Gastroesophageal sphincter (tissue), 4 donors: ENCODE measurements at regions not wholly inside any gene's neighbourhood (a gene's known extent, or its start where the extent isn't known, plus 50 kb on each side); places are given as distances from the start of the nearest gene placed in this dataset.

Source experiments
- ATAC-seq: fragments of 150-250 bp; one replicate; pipeline ENCODE4 v1.9.1; 2016; ENCODE audit warnings: mild to moderate bottlenecking, moderate library complexity
- H3K27ac ChIP-seq, 4 donors: fragments of 200-600 bp; sonication (generic) in 3 of 4; 1 replicate in 3 of 4; 2 replicates in 1 of 4; pipeline ENCODE4 v1.5.1; 2016 to 2019
- H3K27me3 ChIP-seq: fragments of 200-600 bp; sonication (generic); one replicate; pipeline ENCODE4 v1.5.1; 2019
- H3K36me3 ChIP-seq, 2 donors: fragments of 200-600 bp; sonication (generic); one replicate each; pipeline ENCODE4 v1.5.1; 2019; ENCODE audit warnings: control low read depth in 1 of 2
- H3K4me1 ChIP-seq, 3 donors: fragments of 200-600 bp; sonication (generic); 1 replicate in 2 of 3; 2 replicates in 1 of 3; pipeline ENCODE4 v1.5.1; 2016 to 2019; ENCODE audit warnings: control low read depth in 2 of 3
- H3K4me3 ChIP-seq, 2 donors: fragments of 200-600 bp; sonication (generic); one replicate each; pipeline ENCODE4 v1.5.1; 2019; ENCODE audit warnings: mild to moderate bottlenecking in 1 of 2, moderate library complexity in 1 of 2
- H3K9me3 ChIP-seq, 3 donors: fragments of 200-600 bp; sonication (generic); one replicate each; pipeline ENCODE4 v1.5.1; 2017 to 2019; ENCODE audit warnings: control low read depth in 2 of 3
- EP300 ChIP-seq: sonication (generic); formaldehyde crosslinking; IDR thresholded peaks from one replicate; pipeline ENCODE4 v1.6.1; 2017; ENCODE audit warnings: antibody characterized with exemption, mild to moderate bottlenecking
- POLR2A ChIP-seq, 2 donors: fragments of 450-650 bp; IDR thresholded peaks; one replicate each; pipeline ENCODE4 v1.6.1; 2017; ENCODE audit warnings: antibody characterized with exemption in 2 of 2, mild to moderate bottlenecking in 2 of 2, moderate library complexity in 1 of 2
- POLR2AphosphoS5 ChIP-seq: sonication (generic); formaldehyde crosslinking; IDR thresholded peaks from one replicate; pipeline ENCODE4 v1.6.1; 2017; ENCODE audit warnings: antibody characterized with exemption
- WGBS, 2 donors: methylation state at CpG; one replicate each; pipeline ENCODE4 v1.1.5; 2018; ENCODE audit warnings: low coverage in 1 of 2; 5-methylcytosine and 5-hydroxymethylcytosine counted together
- TF ChIP-seq, protein P1 (sequence below), 4 experiments: fragments of 200-600 bp in 2 of 4; fragments of 450-650 bp in 2 of 4; sonication (generic) in 1 of 4; IDR thresholded peaks; one replicate each; pipeline ENCODE4 v1.5.1; 2017 to 2019; ENCODE audit warnings: antibody characterized with exemption in 4 of 4, mild to moderate bottlenecking in 2 of 4, moderate library complexity in 2 of 4

DNA sequence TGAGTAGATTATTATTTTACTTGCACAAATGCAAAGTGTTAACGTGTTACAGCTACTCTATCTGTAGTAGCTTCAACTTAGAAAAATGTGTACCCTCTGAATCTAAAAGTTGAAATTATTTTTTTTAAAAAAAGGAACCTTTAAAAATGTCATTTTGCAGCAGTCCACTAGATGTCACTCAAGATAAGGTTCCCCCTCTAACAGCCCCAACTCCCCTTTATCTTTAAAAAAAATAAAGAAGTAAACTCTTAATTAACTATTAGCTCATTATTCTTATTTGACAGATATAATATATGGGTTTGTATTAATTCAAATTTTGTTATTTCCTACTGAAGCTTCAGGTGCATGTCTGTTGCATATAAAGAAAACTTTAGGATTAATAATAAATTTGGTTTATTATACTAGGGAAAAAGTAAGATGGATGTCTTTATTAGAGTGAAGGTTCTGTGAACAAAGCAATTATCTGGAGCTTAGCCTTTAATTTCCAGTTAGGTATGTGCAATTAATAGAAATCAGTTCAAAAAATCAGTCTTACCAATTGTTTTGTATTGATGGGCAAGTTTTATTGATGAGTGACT, 288.5 kb downstream of the VGLL3 start:
- Histone ChIP-seq H3K27ac (no peak overlapping the region), H3K36me3 (no peaks in the 10 kb centered on the region), H3K4me1 (no peaks in the 10 kb centered on the region), H3K4me3 (no peak overlapping the region), H3K27me3 (no peaks in the 10 kb centered on the region), H3K9me3 (peaks cover 0 to 10% (median 0%) of the 10 kb centered on the region in 3 donors)
- 13 to 32% methylated on average over 1 of the region's 1 CpG for WGBS, 2 donors
- ATAC-seq = no peak
- TF ChIP-seq EP300 = no peak
- no peak for TF ChIP-seq POLR2AphosphoS5
- TF ChIP-seq, protein P1, sequence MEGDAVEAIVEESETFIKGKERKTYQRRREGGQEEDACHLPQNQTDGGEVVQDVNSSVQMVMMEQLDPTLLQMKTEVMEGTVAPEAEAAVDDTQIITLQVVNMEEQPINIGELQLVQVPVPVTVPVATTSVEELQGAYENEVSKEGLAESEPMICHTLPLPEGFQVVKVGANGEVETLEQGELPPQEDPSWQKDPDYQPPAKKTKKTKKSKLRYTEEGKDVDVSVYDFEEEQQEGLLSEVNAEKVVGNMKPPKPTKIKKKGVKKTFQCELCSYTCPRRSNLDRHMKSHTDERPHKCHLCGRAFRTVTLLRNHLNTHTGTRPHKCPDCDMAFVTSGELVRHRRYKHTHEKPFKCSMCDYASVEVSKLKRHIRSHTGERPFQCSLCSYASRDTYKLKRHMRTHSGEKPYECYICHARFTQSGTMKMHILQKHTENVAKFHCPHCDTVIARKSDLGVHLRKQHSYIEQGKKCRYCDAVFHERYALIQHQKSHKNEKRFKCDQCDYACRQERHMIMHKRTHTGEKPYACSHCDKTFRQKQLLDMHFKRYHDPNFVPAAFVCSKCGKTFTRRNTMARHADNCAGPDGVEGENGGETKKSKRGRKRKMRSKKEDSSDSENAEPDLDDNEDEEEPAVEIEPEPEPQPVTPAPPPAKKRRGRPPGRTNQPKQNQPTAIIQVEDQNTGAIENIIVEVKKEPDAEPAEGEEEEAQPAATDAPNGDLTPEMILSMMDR (IDR thresholded peaks at IDR 0.05) = no peak
- TF ChIP-seq POLR2A (IDR thresholded peaks at IDR 0.05) = no peak

DNA sequence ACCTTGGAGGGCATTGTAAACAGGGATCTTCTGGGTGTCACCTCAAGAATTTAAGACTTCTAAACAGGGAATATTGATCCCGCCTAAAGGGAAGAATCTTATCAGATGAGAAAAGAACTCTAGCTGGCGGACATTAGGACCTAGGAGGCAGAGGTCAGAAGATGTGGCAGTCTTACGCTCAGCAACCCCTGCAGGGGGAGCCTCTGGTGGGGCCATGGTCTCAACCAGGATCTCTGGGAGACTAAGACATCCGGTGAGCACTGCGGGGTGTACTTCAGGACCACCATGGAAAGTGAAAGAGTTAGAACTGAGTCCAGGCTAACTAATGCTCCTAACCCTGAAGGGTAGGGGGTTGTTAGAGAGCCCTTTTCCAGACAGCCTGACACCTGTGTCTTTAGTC, 295.2 kb downstream of the VGLL3 start:
- Histone ChIP-seq H3K27me3 (no peaks in the 10 kb centered on the region), H3K4me1 (no peaks in the 10 kb centered on the region), H3K9me3 (no peaks in the 10 kb centered on the region), H3K36me3 (no peaks in the 10 kb centered on the region), H3K4me3 (no peak overlapping the region), H3K27ac (no peak overlapping the region)
- no peak for ATAC-seq
- 81 to 86% methylated on average over 4 of the region's 5 CpGs for WGBS, 2 donors
- TF ChIP-seq POLR2A (IDR thresholded peaks at IDR 0.05) (no peak), EP300 (no peak), POLR2AphosphoS5 (no peak)
- TF ChIP-seq, protein P1 (IDR thresholded peaks at IDR 0.05) = no peak

DNA sequence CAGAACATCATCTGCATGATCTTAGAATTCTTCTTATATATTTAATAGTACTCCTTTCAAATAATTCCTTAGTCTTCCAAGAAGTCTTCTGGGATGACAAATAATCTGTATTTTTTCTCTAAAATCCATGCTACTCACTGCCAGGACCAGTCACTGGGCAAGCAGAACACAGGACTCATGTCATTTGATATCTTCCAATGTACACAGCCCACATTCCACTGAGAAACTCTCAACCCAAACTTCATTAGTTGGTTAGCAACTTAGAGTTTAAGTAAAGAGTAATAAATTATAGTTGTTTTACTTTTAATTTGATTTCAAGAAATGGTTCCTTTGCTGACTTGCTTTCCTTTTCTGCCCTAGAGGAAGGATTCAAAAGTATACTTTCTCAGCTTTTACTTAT, 317.0 kb downstream of the VGLL3 start:
- Histone ChIP-seq H3K36me3 (no peaks in the 10 kb centered on the region), H3K27me3 (no peaks in the 10 kb centered on the region), H3K4me1 (no peaks in the 10 kb centered on the region), H3K9me3 (peaks cover 0 to 13% (median 0%) of the 10 kb centered on the region in 3 donors), H3K27ac (no peak overlapping the region), H3K4me3 (no peak overlapping the region)
- ATAC-seq = no peak
- TF ChIP-seq POLR2AphosphoS5 (no peak), POLR2A (IDR thresholded peaks at IDR 0.05) (no peak), EP300 (no peak)
- TF ChIP-seq, protein P1 (IDR thresholded peaks at IDR 0.05) = no peak

DNA sequence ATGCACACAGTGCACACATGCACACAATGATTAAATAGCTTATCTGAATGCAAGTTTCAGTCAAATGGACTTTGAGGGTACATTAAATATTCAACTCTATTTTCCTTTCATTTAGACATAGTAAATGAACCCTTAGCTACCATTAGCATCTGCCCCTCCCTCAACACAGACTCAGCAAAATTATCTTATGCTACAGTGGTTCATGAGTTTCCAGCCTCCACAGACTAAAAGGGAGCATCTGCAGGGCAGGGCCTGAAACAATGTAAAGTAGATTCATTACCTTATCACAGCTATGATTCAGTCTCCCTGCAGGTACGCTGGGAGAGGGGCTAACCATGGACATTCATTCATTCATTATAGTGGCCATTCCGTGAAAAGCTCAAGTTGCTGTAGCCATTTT, 329.1 kb downstream of the VGLL3 start:
- WGBS, 2 donors = 100% methylated on average over 1 of the region's 2 CpGs; no CpG with 5 or more reads in 1 of the 2 donors
- no peak for TF ChIP-seq POLR2AphosphoS5
- TF ChIP-seq POLR2A (IDR thresholded peaks at IDR 0.05) = no peak
- Histone ChIP-seq H3K27me3 (no peaks in the 10 kb centered on the region), H3K36me3 (no peaks in the 10 kb centered on the region), H3K9me3 (no peaks in the 10 kb centered on the region), H3K4me1 (no peaks in the 10 kb centered on the region), H3K27ac (no peak overlapping the region), H3K4me3 (no peak overlapping the region)
- no peak for ATAC-seq

DNA sequence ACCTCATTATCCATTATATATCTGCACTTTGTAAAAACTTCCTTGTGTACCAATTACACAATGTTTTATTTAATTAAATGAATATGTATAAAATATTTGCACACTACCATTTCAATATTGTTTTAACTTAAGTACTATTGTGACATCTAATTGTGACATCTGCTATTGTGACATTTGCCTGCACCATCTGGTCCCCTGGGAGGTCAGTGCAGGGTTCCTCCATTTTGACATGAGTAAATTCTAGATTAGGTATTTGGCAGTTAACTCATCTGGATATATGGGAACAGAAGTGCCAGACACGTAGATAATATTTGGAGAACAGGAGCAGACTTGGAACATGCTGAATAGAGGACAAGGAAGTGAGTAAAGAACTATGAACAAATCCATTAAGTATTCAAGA, 332.1 kb downstream of the VGLL3 start:
- Histone ChIP-seq H3K27me3 (no peaks in the 10 kb centered on the region), H3K27ac (no peak overlapping the region), H3K4me3 (no peak overlapping the region), H3K9me3 (no peaks in the 10 kb centered on the region), H3K36me3 (no peaks in the 10 kb centered on the region), H3K4me1 (no peaks in the 10 kb centered on the region)
- WGBS, 2 donors = 20 to 35% methylated on average over 1 of the region's 1 CpG
- ATAC-seq = no peak
- TF ChIP-seq, protein P1 (IDR thresholded peaks at IDR 0.05) = no peak
- TF ChIP-seq POLR2A (IDR thresholded peaks at IDR 0.05) = no peak
- TF ChIP-seq POLR2AphosphoS5 = no peak
- no peak for TF ChIP-seq EP300
